GM12875 (cell line): ENCODE measurements at regions not wholly inside any gene's neighbourhood (a gene's known extent, or its start where the extent isn't known, plus 50 kb on each side); places are given as distances from the start of the nearest gene placed in this dataset.
"Not testable (repeated sequence)": the region's sequence is repeated elsewhere in the genome, so short reads cannot be mapped to it uniquely, and the experiment has no call there.

Experiments
- H3K4me3 ChIP-seq: one replicate; pipeline ENCODE4 v1.5.1; 2011; ENCODE audit warnings: low read depth, low read length, control low read depth
- CTCF ChIP-seq: IDR thresholded peaks from 2 replicates; pipeline ENCODE4 v1.5.1; 2011; ENCODE audit warnings: low read depth, mild to moderate bottlenecking, control low read depth, inconsistent platforms, low read length, moderate library complexity, borderline replicate concordance; ENCODE audit not compliant: insufficient read depth

- no peak for TF ChIP-seq CTCF
Observed at GRCh38 chr4:130753926-130754325, 1658.0 kb downstream of the C4orf33 start.

GRCh38 chr4:130760246-130760645, 1664.3 kb downstream of the C4orf33 start:
- no peak overlapping the region for H3K4me3 ChIP-seq
- TF ChIP-seq CTCF, result no peak

More at GRCh38 chr4:130753926-130754325, 1658.0 kb downstream of the C4orf33 start:
- no peak overlapping the region for H3K4me3 ChIP-seq

- H3K4me3 ChIP-seq, result not testable (repeated sequence)
Observed at GRCh38 chr4:130767384-130767783, 1671.4 kb downstream of the C4orf33 start.

GRCh38 chr4:130772966-130773365, 1677.0 kb downstream of the C4orf33 start:
- not testable (repeated sequence) for H3K4me3 ChIP-seq

GRCh38 chr4:130808492-130808891, 1712.5 kb downstream of the C4orf33 start:
- TF ChIP-seq CTCF, result peak; percentile 31; the same call in 1 of the 2 replicates
- H3K4me3 ChIP-seq, result no peak overlapping the region

GRCh38 chr4:130812117-130812765, 1716.3 kb downstream of the C4orf33 start:
- H3K4me3 ChIP-seq, result no peak overlapping the region

GRCh38 chr4:130814896-130815295, 1718.9 kb downstream of the C4orf33 start:
- no peak for TF ChIP-seq CTCF
- H3K4me3 ChIP-seq, result no peak overlapping the region

More at GRCh38 chr4:130812117-130812765, 1716.3 kb downstream of the C4orf33 start:
- TF ChIP-seq CTCF, result no peak

- TF ChIP-seq CTCF, result no peak
- no peak overlapping the region for H3K4me3 ChIP-seq
Observed at GRCh38 chr4:130820448-130820847, 1724.5 kb downstream of the C4orf33 start.
